Right cardiac atrium (tissue), 5 donors: ENCODE measurements at regions not wholly inside any gene's neighbourhood (a gene's known extent, or its start where the extent isn't known, plus 50 kb on each side); places are given as distances from the start of the nearest gene placed in this dataset.

Experiments used
- ATAC-seq, 2 donors: fragments of 200-7000 bp; cut with Tn5 transposase; one replicate each; pipeline versions ENCODE4 v1.8.0 to v1.9.1; 2020; ENCODE audit warnings: moderate library complexity in 2 of 2, mild to moderate bottlenecking in 1 of 2
- DNase-seq, 3 donors: peaks; one replicate each; pipeline ENCODE4 v3.0.0-alpha.2; 2020
- H3K27ac ChIP-seq: one replicate; pipeline ENCODE4 v1.5.1; 2013; ENCODE audit warnings: mild to moderate bottlenecking, low read length, control low read depth, moderate library complexity
- H3K27me3 ChIP-seq: one replicate; pipeline ENCODE4 v1.6.1; 2013; ENCODE audit not compliant: control insufficient read depth, insufficient read depth
- H3K4me1 ChIP-seq: one replicate; pipeline ENCODE4 v1.6.1; 2013; ENCODE audit warnings: low read length; ENCODE audit not compliant: control insufficient read depth, insufficient read depth
- H3K4me3 ChIP-seq: one replicate; pipeline ENCODE4 v1.5.1; 2013; ENCODE audit warnings: low read length, control low read depth
- H3K9me3 ChIP-seq: one replicate; pipeline ENCODE4 v1.6.1; 2013; ENCODE audit warnings: low read length; ENCODE audit not compliant: control insufficient read depth
- WGBS: extraction: QIAGEN DNeasy Blood & Tissue Kit; methylation state at CpG from one replicate; pipeline ENCODE4 v1.1.7; 2013; 5-methylcytosine and 5-hydroxymethylcytosine counted together
- intact Hi-C, 4 donors: fragments of 100-400 bp; cut with DNase I; formaldehyde crosslinking; loops; one replicate each; pipeline versions ENCODE4 v1.11.0 to v1.14.0; 2022 to 2023
- donor health status: healthy with polysubstance abuse.
- donor health status: DM: no; HTN: yes; CAD: no.
- donor health status: DM: no; HTN: no; CAD: no.
- donor health status: DM: no; HTN: yes; CAD: no; lungs with severe emphysema.
- donor health status: DM: yes; HTN: yes; CAD: no.

DNA sequence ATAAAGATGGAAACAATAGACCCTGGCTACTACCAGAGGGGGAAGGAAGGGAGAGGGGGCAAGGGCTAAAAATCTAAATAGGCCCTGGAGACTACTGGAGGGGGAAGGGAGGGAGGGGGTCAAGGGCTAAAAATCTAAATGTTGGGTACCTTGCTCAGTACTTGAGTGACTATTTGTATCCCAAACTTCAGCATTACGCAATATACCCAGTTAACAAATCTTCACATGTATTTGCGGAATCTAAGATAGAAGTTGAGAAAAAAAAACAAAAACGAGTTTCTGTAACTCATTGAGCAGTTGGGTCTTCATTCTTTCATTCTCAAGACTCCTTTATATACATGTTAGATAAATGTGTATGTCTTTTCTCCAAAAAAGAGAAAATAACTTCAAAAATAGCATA, 537.4 kb downstream of the TAF11L14 start:
- no peak overlapping the region for H3K4me3 ChIP-seq
- ATAC-seq (no peak), DNase-seq (no peak)
- H3K27me3 ChIP-seq, result no peaks in the 10 kb centered on the region
- peaks cover 5% of the 10 kb centered on the region for H3K9me3 ChIP-seq
- H3K27ac ChIP-seq, result no peak overlapping the region
- no peaks in the 10 kb centered on the region for H3K4me1 ChIP-seq
- WGBS, result 64% methylated on average over 3 of the region's 3 CpGs
- intact Hi-C loops, result no loop called here

DNA sequence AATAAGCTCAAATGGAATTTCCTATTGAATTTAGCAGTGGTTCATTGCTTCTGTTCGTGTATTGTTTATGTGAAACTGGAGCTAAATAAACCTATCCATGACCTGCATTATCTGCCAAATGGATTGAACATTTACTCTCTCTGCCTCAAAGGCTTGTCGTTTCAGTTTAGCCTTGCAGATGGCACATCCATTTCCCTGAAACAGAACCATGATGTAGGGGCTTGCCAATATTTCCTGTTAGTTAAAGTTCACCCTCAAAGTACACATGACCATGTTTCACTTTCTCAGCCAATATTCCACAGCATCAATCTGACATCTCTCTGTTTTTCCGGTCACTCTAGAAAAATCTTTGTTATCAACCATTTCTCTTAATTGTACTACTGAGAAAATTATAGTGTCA, 545.3 kb downstream of the TAF11L14 start:
- Histone ChIP-seq H3K27me3 (no peaks in the 10 kb centered on the region), H3K4me3 (no peak overlapping the region), H3K4me1 (no peaks in the 10 kb centered on the region), H3K27ac (no peak overlapping the region), H3K9me3 (no peaks in the 10 kb centered on the region)
- no peak for ATAC-seq
- no peak for DNase-seq
- intact Hi-C loops, result loop anchor here in 1 of 4 donors (2.0 kb wide), 1 partner anchor 17 kb away; no protein-coding TSS in a partner anchor
- WGBS, result 76% methylated on average over 3 of the region's 3 CpGs

DNA sequence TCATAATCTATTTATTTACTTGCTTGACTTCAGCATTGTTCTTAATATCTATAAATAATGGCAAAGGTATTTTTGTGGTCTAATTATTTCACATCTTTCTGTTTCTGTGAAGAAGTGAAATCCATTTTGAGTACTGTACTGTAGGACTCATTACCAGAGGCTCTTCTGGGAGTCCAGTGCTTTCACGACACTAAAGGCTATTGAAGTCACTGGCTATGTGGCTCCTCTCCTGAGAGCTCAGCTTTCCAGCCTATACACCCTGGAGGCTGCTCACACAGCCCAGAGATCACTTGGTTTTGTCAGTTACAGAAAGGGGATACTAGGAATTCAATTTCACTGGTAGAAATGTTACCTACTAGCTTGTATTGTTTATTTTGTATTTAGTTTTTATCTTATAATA, 547.3 kb downstream of the TAF11L14 start:
- H3K4me1 ChIP-seq, result no peaks in the 10 kb centered on the region
- ATAC-seq (no peak), DNase-seq (no peak)
- no peaks in the 10 kb centered on the region for H3K9me3 ChIP-seq
- intact Hi-C loops, result no loop called here
- no peak overlapping the region for H3K27ac ChIP-seq
- no peak overlapping the region for H3K4me3 ChIP-seq
- no peaks in the 10 kb centered on the region for H3K27me3 ChIP-seq
- WGBS, result 55% methylated on average over 1 of the region's 1 CpG

DNA sequence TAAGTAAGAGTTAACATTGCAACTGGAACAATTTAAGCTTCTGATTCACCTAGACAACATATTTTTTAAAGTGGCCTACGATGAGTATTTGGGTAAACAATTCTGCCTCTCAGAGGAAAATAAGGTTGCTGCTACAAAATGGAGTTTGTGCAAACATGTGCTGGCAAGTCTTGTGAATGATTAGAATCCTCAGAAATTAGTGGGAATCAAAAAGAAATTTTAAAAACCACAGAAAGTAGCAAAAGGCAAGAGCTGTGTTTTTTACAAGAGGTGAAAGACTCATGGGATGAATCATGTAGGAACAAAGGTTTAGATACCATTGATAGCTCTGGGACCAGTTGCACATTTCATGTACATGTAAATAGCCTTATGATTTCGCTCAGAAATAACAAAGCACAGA, 561.6 kb downstream of the TAF11L14 start:
- Histone ChIP-seq H3K4me3 (no peak overlapping the region), H3K9me3 (peaks cover 3% of the 10 kb centered on the region), H3K27ac (no peak overlapping the region), H3K27me3 (no peaks in the 10 kb centered on the region), H3K4me1 (no peaks in the 10 kb centered on the region)
- intact Hi-C loops, result loop anchor here in 1 of 4 donors (2.0 kb wide), 1 partner anchor 17 kb away; no protein-coding TSS in a partner anchor
- DNase-seq, result no peak
- ATAC-seq, result no peak
- 51% methylated on average over 2 of the region's 2 CpGs for WGBS

DNA sequence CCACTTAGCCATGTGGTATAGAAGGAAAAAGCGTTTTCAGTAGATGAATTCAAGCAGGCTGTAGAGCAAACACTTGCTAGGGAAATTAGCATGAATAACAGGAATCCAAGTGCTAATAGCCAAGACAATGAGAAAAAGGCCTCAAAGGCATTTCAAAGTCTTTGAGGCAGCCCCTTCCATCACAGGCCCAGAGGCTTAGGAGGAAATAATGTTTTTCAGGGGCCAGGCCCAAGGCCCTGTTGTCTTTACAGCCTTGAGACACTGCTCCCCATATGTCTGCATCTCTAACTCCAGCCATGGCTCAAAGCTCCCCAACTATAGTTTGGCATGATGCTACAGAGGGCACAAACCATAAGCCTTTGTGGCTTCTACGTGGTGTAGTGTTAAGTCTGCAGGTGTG, 563.5 kb downstream of the TAF11L14 start:
- WGBS, result 61% methylated on average over 2 of the region's 2 CpGs
- no peak for DNase-seq
- H3K27ac ChIP-seq, result no peak overlapping the region
- no peaks in the 10 kb centered on the region for H3K4me1 ChIP-seq
- H3K27me3 ChIP-seq, result no peaks in the 10 kb centered on the region
- peaks cover 3% of the 10 kb centered on the region for H3K9me3 ChIP-seq
- intact Hi-C loops, result loop anchor here in 1 of 4 donors (2.0 kb wide), 1 partner anchor 19 kb away; no protein-coding TSS in a partner anchor
- no peak for ATAC-seq
- H3K4me3 ChIP-seq, result no peak overlapping the region

DNA sequence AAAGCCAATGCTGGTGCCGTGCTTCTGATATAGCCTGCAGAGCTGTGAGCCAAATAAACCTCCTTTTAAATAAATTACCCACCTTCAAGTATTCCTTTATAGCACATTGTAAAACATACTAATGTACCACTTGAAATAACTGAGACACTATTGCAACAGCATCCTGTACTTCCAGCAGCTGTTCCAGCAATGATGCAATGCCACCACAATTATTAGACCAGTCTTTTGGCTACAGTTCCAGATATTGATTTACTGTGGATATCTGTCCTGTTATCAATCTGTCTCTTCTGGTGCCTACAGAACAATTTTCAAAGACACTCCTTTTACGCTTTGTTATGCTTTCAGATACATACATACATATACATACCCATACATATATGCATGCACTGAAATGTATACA, 567.9 kb downstream of the TAF11L14 start:
- DNase-seq (no peak), ATAC-seq (no peak)
- H3K9me3 ChIP-seq, result peaks cover 3% of the 10 kb centered on the region
- intact Hi-C loops, result no loop called here
- no peaks in the 10 kb centered on the region for H3K4me1 ChIP-seq
- no peak overlapping the region for H3K27ac ChIP-seq
- H3K27me3 ChIP-seq, result no peaks in the 10 kb centered on the region
- WGBS, result 82% methylated on average over 2 of the region's 2 CpGs
- H3K4me3 ChIP-seq, result no peak overlapping the region

DNA sequence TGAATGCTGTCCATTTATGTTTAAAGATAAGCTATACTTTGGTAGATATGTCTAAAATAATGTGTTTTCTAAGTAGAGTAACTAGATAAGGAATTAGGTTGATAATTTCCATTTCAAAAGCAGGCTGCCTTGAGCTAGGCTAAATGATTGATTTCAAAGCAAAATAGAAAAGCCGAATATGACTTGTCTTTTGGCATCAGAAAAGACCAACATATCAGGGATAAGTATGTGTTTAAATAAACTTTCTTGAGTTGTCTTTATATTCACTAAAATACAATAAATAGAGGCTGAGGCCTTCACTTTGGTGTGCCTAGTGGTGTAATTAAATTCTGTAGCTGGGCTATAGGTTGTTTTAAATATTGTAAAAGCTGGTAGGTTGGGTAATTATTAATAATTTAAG, 569.0 kb downstream of the TAF11L14 start:
- peaks cover 1% of the 10 kb centered on the region for H3K9me3 ChIP-seq
- 69% methylated on average over 1 of the region's 1 CpG for WGBS
- intact Hi-C loops, result no loop called here
- no peaks in the 10 kb centered on the region for H3K27me3 ChIP-seq
- H3K4me3 ChIP-seq, result no peak overlapping the region
- ATAC-seq (no peak), DNase-seq (no peak)
- H3K27ac ChIP-seq, result no peak overlapping the region
- no peaks in the 10 kb centered on the region for H3K4me1 ChIP-seq

DNA sequence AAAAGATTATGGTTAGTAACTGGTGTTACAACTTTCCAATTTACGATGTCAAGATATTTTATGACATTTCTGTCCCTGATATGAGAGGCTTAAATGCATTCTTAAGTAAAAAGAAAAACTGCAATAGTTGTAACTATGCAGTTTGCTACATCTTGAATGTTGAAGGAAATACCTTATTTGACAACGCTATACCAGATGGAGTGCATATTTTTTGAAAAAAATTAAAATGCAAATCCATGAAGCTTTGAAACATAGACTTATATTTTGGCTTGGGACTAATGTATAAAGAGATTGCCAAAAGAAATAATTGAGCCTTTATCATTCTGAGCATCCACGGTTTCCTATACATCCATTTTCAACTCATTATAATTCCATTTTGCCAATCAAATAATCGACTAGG, 579.4 kb downstream of the TAF11L14 start:
- 72% methylated on average over 4 of the region's 4 CpGs for WGBS
- Histone ChIP-seq H3K4me1 (no peaks in the 10 kb centered on the region), H3K27ac (no peak overlapping the region), H3K27me3 (no peaks in the 10 kb centered on the region), H3K9me3 (peaks cover 2% of the 10 kb centered on the region), H3K4me3 (no peak overlapping the region)
- no peak for DNase-seq
- ATAC-seq, result no peak
- intact Hi-C loops, result no loop called here

DNA sequence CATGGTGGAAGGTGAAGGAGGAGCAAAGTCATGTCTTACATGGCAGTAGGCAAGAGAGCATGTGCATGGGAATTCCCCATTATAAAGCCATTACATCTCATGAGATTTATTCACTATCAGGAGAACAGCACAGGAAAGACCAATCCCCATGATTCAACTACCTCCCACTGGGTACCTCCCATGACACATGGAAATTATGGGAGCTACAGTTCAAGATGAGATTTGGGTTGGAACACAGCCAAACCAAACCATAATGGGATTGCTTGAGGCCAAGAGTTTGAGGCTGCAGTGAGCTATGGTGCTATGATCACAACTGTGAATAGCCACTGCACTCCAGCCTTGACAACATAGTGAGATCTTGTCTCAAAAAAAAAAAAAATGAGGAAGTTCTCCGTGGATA, 581.8 kb downstream of the TAF11L14 start:
- intact Hi-C loops, result no loop called here
- DNase-seq (no peak), ATAC-seq (no peak)
- Histone ChIP-seq H3K4me3 (no peak overlapping the region), H3K27me3 (no peaks in the 10 kb centered on the region), H3K27ac (no peak overlapping the region), H3K9me3 (peaks cover 2% of the 10 kb centered on the region), H3K4me1 (no peaks in the 10 kb centered on the region)
- WGBS, result 35% methylated on average over 1 of the region's 1 CpG

DNA sequence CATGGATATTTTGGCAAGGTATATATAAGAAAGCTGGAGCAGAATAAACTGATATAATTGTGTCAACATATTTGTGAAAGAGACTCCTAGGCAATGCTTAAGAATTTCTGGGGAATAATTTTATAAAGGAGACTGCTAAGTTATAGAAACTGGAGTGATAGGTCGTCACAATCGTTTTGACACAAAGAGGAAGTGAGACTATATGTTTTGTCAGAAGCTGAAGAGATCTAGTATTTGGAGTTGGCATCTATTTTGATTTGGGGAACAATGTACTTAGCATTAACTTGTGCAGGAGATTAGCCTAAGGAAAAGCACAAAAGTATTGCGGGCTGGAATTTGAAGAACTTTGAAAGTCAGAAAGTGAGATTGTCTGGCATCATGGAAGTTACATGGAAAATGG, 582.5 kb downstream of the TAF11L14 start:
- DNase-seq, result no peak
- H3K4me1 ChIP-seq, result no peaks in the 10 kb centered on the region
- no peak overlapping the region for H3K27ac ChIP-seq
- no peak for ATAC-seq
- H3K9me3 ChIP-seq, result peaks cover 2% of the 10 kb centered on the region
- no peaks in the 10 kb centered on the region for H3K27me3 ChIP-seq
- intact Hi-C loops, result no loop called here
- 73% methylated on average over 3 of the region's 3 CpGs for WGBS
- H3K4me3 ChIP-seq, result no peak overlapping the region

DNA sequence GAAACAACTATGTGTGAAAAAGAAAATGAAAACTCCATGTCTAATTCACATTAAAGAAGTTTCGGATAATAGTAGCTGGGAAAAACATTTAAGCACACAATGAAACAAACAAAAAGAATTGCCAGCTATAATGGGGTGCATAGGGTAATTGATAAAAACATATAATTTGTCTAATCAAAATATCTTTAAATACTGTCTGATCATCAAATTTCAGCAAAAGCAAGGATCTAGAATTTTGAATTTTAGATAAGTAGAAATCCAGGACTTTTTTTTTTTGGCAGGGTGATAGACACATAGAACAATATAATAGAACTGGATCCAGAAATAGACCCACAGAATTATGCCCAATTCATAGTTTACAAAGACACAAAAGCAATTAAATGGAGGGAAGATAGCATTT, 585.0 kb downstream of the TAF11L14 start:
- no peak for DNase-seq

DNA sequence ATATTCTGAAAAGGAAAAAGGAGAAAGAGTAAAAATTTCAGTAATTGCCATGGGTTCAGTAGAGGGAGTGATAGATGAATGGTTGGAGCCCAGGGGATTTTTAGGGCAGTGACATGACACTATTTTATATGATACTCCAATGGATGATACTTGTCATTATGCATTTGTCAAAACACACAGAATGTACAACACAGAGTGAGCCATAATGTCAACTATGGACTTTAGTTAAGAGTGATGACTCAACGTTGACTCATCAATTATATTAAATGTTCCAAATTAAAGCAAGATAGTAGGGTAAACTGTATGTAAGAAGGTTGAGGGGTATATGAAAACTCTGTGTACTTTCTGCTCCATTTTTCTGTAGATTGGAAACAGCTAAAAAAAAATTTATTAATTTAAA, 586.4 kb downstream of the TAF11L14 start:
- WGBS, result 64% methylated on average over 1 of the region's 1 CpG
- DNase-seq (no peak), ATAC-seq (no peak)
- H3K27ac ChIP-seq, result no peak overlapping the region
- no peak overlapping the region for H3K4me3 ChIP-seq
- no peaks in the 10 kb centered on the region for H3K4me1 ChIP-seq
- intact Hi-C loops, result no loop called here
- H3K27me3 ChIP-seq, result no peaks in the 10 kb centered on the region
- no peaks in the 10 kb centered on the region for H3K9me3 ChIP-seq

More for the DNA sequence above, 585.0 kb downstream of the TAF11L14 start:
- no peak for ATAC-seq
- no peak overlapping the region for H3K27ac ChIP-seq
- 82% methylated on average over 1 of the region's 1 CpG for WGBS
- intact Hi-C loops, result no loop called here
- no peaks in the 10 kb centered on the region for H3K27me3 ChIP-seq
- H3K4me3 ChIP-seq, result no peak overlapping the region
- H3K9me3 ChIP-seq, result peaks cover 2% of the 10 kb centered on the region
- no peaks in the 10 kb centered on the region for H3K4me1 ChIP-seq
